ENCODE measurements at regions not wholly inside any gene's neighbourhood (a gene's known extent, or its start where the extent isn't known, plus 50 kb on each side); places are given as distances from the start of the nearest gene placed in this dataset.

- no peak for DNase-seq
Observed at GRCh38 chr1:94731891-94732290, 88.3 kb upstream of the SLC44A3 start.

- DNase-seq = no peak
Observed at GRCh38 chr1:94730450-94730849, 89.7 kb upstream of the SLC44A3 start.

GRCh38 chr1:94729267-94729666, 90.9 kb upstream of the SLC44A3 start:
- no peak for DNase-seq

- DNase-seq = peak; percentile 68
Observed at GRCh38 chr1:94727846-94728715, 92.1 kb upstream of the SLC44A3 start.

- no peak for DNase-seq
Observed at GRCh38 chr1:94726981-94727685, 93.0 kb upstream of the SLC44A3 start.

- DNase-seq = peak; percentile 43
Observed at GRCh38 chr1:94725566-94725965, 94.6 kb upstream of the SLC44A3 start.

- DNase-seq = peak; percentile 70
Observed at GRCh38 chr1:94723894-94724293, 96.3 kb upstream of the SLC44A3 start.

GRCh38 chr1:94723463-94723862, 96.7 kb upstream of the SLC44A3 start:
- DNase-seq = no peak

GRCh38 chr1:94722181-94722580, 98.0 kb upstream of the SLC44A3 start:
- no peak for DNase-seq

GRCh38 chr1:94721240-94721639, 98.9 kb upstream of the SLC44A3 start:
- DNase-seq = peak; percentile 93

GRCh38 chr1:94719926-94720793, 100.0 kb upstream of the SLC44A3 start:
- peak; percentile 94 for DNase-seq

- peak; percentile 40 for DNase-seq
Observed at GRCh38 chr1:94716965-94717364, 103.2 kb upstream of the SLC44A3 start.

- DNase-seq = no peak
Observed at GRCh38 chr1:94715321-94715720, 104.8 kb upstream of the SLC44A3 start.

- no peak for DNase-seq
Observed at GRCh38 chr1:94714552-94714951, 105.6 kb upstream of the SLC44A3 start.

- no peak for DNase-seq
Observed at GRCh38 chr1:94714152-94714551, 106.0 kb upstream of the SLC44A3 start.

- DNase-seq = peak; percentile 97
Observed at GRCh38 chr1:94713472-94714141, 106.5 kb upstream of the SLC44A3 start.

GRCh38 chr1:94709891-94710581, 110.1 kb upstream of the SLC44A3 start:
- DNase-seq = no peak

GRCh38 chr1:94708811-94709210, 111.3 kb upstream of the SLC44A3 start:
- no peak for DNase-seq

GRCh38 chr1:94708299-94708685, 111.9 kb upstream of the SLC44A3 start:
- no peak for DNase-seq

- no peak for DNase-seq
Observed at GRCh38 chr1:94707321-94708298, 112.5 kb upstream of the SLC44A3 start.

GRCh38 chr1:94702442-94702815, 117.7 kb upstream of the SLC44A3 start:
- no peak for DNase-seq

Data from suppressor macrophage treated with lipopolysaccharide for 4 hours (primary cell).